ENCODE measurements at regions not wholly inside any gene's neighbourhood (a gene's known extent, or its start where the extent isn't known, plus 50 kb on each side); places are given as distances from the start of the nearest gene placed in this dataset.
"Not testable (repeated sequence)": the region's sequence is repeated elsewhere in the genome, so short reads cannot be mapped to it uniquely, and the experiment has no call there.

DNA sequence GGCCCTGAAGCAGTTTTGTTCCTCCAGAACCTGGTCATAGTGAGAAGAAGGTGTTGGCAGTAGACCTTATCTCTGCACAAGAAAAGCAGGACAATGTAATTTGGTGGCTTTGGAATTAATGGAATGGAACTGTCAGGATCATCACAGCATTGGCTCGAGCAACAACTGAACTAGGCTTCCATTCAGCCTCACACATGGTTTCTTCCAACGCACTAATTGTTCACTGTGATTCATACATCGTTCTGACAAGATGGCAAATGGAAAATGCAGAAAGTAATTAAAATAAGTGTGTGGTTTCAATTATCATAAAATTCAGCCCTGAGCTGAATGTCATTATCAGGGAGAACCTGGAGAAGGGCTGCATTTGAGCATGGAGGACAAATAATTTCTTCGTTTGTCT lies 80.6 kb downstream of the MFSD1 start:
- DNase-seq: no peak

DNA sequence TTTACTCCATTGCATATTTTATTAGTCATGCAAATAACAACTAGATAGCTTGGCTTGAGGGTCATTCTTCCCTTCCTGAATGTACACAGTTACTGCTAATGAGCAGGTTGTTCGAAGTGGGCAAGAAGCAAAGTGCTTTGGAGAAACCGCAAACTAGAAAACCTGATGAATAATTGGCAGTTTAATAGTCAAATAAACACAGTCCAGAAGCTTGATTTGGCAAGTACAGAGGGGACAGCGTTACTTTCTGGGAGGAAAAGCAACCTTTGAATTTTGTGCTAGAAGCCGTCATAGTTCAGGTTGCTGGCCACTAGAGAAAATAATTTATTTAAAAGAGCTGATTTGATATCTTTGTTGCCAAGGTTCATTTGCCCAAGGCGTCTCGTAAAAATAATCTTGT lies 94.9 kb downstream of the MFSD1 start:
- DNase-seq: no peak

DNA sequence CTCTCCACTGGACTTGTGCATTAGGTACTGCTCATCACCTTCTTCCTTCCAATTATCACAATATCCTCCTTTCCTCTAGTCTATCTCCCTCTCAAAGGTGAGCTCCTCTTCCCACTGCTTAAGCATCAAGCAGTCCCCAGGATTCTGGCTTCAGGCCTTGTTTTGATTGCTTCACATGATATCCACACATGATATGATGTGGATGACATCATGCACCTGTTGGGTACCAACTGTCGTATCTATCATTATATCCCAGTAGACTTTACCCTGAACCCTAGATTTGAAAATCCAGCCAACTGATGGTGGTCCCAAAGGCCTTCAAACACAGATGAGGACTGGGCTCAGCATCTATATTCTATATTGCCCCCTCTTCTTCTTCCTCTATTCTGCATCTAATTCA lies 104.9 kb downstream of the MFSD1 start:
- no peak for DNase-seq

DNA sequence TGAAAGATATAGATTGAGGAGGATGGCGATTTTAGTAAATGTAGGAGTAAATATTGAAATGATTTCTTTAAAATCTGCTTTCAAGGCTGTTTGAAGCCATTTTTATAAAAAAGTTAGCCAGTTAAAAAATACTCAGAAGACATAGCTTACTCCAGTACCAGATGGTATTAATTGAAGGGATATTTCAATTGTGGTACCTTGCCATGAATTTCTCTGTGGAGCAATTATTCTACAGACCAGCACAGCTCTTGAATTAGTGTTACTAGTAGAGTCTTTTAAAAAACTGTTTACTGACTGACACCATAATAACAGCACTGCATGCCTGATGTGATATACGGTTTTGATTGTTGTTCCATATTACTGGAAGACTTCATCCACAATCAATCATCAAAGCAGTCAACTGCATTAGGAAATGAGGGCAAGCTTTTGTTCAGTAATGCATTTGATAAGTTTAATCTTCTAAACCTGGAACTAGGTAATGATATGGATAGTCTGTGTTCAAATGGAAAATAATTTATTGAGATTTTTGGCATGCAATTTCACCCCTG lies 106.4 kb downstream of the MFSD1 start:
- no peak for DNase-seq

DNA sequence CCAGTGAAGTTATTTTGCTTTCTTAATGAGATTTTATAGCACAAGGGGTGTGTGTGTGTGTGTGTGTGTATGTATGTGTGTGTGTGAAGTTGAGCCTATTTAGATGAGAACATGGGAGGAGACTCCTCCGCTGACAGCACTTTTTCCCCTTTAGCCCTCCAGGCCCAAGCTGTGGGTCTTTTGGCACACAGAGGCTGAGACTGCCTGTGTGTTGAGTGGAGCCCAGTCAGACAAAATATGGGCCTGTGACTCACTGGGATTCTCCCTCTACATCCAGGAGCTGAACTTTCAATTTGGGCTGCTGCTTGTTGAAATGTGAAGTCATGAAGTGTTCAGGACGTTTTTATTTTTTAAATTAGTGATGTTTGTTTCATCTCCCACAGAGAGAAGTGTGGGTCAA lies 108.0 kb downstream of the MFSD1 start:
- DNase-seq: no peak

DNA sequence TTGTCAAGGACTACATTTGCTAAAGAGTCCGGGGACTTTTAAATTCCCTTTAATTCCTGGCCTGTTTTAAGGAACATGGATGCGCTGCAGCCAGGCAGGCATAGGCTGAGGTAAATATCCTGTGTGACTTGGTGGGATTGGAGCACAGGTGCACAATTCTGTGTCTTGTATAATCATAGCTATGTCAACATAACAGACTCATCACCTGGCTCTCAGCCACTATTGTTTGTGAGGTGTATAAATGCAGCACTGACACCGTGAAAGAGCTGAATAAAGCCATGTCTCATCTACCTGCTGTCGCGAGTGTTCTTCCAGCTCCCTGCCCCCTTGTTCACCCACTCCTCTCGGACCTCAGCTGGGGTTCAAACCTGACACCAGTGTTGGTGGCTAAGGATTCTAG lies 109.7 kb downstream of the MFSD1 start:
- no peak for DNase-seq

DNA sequence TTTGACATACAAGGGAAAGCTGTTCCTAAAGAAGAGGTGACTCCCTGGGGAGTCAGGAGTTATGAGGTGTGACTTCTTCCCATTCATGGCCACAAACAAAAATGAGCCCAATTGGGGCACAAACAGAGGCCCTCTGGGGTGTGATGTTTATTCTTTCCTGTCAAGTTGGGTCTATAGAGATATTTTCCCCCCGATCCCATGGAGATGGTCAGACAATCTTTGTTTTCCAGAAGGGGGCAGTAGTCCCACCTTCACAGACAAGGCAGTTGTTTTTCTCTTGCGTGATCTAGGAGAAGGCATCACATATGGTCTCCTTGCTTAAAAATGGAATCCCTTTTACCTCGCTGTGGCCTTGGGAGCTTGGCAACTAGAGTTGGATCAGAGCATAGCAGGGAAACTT lies 110.3 kb downstream of the MFSD1 start:
- no peak for DNase-seq

DNA sequence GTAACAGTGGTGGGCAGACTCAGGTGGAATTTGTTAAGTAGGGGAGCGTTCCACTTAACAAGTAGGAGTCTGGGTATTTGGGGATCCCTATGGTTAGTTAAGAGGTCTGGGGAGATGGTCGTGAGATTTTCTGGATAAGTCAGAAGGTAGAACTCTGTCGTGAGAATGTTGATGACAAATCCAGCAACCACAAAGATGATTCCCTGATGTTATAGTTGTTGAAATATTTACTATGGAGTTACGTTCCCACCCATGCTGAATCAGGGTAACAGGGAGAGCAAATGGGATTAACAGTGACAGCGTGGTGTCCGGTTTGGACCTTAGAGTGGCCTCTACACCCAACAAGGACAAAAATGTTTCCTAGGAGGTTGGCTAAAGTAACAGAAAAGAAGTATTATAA lies 110.8 kb downstream of the MFSD1 start:
- DNase-seq: no peak

DNA sequence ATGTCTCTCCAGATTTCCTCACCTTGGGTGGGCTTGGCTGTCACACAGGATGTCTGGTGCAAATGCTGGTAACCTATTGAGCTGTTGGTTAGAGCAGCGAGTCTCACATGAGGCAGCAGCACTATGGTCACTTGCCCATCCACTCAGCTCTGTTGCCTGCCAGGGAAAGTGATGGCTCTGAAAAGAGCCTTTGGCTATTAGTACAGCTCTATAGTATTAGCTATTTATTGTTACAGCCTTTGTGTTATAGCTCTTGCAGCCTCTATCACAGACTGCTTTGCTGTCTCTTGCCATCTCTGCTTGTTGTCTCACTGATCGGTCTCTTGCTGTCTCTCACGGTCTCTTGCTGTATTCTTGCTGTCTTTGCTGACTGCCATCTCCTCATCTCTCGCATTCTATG lies 114.3 kb downstream of the MFSD1 start:
- DNase-seq: no peak

DNA sequence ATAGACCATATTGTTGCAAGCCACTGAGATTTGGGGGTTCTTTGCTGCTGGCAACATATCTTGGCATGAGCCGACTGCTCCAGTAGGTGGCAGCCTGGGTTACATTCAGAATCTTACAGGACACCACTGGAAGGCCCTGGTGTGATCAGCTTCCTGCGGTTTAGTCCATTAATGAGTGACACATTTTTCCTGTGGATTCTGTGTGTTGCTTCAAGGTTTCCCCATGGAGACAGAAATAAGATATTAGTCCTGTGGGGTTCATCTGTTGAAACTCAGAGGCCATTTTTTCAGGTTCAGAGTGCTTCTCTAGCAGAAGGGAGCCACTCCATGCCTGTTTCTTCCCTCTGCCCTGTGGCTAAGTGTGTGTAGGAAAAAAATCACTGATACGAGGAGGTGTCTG lies 116.2 kb downstream of the MFSD1 start:
- DNase-seq: peak; percentile 24

DNA sequence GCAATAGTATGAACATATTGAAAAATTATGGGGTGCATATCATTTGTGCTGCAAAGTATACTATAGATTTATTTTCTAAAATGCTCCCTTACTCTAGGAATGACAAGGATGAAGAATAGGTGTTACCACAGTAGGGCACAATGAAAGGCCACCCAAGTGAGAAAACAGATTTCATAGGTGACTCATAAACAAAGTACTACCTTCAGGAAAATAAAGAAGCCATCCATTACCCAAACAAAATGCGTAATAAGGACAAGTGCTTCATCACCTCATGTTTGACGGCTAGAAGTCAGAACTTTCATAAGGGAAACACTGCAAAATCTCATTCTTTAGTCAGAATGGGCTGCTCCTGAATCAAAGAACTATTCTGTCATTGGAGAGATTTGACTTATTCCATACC lies 116.6 kb downstream of the MFSD1 start:
- no peak for DNase-seq

DNA sequence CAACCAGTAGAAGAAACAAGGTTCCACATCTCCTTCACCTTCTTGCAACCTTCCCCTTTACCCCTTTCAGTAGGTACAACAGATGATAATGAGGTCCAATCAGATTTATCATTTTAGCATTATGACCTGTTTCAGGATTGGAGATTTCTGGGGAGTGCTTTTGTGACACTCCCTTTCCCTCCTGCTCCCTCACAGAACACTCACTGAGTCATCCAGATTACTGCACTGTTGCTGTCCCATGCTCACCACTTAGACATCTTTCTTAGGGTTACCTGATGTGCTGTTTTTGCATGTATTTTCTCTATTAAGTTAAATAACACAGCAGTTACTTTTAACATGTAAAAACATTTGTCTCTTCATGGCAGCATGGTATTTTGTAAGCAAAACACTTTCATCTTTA lies 118.5 kb downstream of the MFSD1 start:
- DNase-seq: no peak

DNA sequence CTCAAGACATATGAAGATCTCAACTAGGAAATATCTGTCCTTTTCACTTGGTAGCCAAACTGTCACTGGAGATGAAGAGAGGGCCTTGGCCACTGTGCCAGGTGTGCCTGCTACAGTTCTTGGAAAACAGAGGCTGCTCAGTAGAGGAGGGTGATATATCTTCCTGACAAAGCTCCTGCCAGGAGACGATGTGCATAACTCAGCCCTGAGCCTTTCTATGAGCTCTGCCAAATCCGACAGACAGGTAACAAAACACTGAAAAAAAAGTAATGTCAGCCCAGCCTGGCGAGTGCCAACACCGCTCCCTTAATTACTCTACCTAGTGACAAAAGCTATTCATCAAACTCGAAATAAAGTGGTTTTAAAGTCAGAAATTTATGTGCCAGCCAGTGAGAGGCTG lies 123.2 kb downstream of the MFSD1 start:
- no peak for DNase-seq

DNA sequence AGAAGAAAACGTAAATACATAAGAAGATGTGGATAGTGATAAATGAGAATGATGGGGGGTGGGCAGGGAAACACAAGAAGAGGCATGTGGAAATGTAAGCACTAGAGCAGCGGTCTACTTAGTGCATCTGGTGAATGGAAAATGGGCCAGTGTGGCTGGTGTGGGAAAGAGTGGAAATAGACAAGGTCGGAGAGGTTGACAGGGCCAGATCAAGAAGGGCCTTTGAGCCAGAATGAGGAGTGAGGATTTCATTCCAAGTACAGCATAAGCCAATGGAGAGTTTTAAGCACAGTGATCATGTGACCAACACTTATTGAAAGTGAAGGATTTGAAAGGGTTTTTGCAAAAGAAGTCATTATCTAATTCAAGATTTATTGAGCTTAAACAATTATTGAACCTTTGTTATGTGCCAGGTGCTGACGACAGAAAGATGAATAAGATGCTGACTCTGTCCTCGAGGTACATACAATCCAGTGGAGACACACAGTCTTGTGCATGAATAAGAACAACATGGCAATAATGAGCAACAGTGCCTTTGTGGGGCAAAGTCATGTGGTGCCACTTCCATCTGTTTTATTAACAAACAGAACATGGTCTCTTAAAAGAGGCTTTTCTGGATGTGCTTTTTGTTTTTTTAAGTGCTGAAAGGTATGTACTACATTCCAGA lies 124.1 kb downstream of the MFSD1 start:
- no peak for DNase-seq

DNA sequence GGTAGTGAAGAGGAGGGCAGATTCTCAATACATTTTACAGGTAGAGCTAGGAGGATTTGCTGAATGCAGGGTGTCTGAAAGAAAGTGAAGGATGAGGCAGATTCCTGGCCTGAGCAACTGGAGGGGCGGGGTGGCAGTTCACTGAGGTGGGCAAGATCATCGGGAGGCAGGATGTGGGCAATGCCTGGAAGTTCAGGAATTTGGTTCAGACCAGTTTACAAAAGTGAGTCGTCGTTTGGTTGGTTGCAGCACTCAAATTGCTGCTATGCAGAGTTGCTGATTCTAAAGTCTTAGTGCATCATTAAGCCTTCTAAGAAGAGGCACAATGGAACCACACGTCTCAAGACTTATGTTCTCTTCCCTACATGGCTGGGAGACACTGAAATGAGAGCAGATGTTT lies 134.0 kb downstream of the MFSD1 start:
- DNase-seq: no peak

DNA sequence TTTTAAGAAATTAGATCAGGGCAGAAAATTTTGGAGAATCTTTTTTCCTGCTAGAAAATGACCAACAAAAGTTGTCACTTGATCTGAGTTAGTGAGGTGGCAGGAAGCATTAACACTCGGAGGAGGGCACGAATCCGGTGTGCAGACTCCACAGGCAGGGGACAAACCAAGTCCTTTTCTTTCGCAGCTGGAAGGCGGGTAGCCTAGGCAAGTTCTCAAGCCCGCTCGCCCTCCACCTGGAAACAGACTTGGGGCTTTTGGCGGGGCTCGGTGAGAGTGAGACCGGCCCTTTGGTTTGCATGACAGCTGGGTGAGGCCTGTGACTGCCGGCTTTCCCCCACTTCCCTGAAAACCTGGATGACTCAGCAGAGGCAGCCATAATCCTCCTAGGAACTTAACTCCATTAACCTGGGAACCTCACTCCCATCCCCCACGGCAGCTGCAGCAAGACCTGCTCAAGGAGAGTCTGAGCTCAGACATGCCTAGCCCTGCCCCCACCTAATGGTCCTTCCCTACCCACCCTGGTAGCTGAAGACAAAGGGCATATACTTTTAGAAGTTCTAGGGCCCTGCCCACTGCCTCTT lies 134.8 kb downstream of the MFSD1 start:
- peak; percentile 24 for DNase-seq

DNA sequence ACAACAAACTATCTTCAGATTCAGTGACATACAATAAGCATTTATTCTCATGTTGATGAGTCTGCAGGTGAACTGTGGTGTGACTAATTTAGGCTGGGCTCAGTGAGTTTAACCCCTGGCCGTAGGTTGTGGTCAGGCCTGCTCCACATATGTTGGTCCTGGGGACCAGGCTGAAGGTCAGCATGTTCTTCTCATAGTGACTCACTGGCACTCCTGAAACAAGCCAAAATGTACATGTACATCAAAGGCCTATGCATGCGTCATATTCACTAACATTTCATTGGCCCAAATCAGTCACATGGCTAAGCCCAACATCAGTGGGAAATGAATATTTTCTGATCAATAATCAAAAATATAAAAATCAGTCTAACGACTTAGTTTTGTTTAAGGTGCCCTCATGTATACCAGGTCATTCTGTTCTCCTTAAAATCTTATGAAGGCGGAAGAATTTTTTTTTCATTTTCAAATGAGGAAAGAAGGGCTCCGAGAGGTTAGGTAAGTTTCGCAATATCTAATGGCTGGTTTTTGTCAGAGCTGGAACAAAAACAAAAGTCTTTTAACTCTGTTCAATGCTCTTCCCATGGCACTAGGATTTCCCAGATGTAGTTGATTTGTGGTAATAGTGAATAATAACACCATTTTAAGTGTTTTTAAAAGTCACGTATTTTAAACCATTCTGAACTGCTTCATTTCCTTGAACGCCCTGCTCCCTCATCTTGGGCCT lies 148.5 kb downstream of the MFSD1 start:
- no peak for DNase-seq

DNA sequence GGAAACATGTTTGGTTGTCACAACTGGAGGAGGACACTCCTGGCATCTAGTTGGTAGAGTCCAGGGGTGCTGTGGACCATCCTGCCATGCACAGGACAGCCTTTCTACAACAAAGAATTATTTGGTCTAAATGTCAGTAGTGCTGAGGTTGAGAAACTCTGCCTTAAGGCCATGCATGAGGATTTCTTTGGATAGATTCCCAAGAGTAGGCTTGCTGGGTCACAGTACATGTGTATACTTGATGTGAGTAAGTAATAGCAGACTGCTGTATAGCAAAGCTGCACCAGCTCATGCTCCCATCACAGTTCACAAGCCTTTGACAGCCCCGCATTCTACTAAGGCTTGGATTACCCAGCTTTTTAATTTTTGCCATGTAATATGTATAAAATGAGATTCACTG lies 151.3 kb downstream of the MFSD1 start:
- no peak for DNase-seq

DNA sequence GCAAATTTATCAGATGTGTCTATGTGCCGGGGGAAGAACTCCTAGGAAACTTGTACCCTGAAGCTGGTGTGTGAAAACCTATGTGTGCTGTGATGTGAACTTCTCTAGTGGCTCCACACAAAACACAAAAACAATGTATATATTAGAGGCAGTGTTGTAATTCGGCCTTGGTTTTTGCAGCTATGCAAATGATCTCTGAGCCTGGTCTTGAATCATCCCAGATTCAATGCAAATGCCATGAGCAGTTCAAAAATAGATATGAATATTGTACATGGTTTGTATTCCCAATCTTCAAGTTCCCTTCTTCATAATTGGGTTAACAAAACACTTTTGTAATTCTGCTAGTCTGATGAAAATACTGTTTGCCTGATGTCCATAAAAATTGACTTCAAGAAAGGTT lies 152.6 kb downstream of the MFSD1 start:
- no peak for DNase-seq

DNA sequence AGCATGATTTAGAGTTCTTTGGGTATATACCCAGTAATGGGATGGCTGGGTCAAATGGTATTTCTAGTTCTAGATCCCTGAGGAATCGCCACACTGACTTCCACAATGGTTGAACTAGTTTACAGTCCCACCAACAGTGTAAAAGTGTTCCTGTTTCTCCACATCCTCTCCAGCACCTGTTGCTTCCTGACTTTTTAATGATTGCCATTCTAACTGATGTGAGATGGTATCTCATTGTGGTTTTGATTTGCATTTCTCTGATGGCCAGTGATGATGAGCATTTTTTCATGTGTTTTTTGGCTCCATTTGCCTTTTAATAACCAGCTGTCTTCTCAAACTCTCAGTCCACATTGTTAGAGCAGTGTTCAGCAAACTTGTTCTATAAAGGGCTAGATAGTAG lies 155.9 kb downstream of the MFSD1 start:
- not testable (repeated sequence) for DNase-seq

DNA sequence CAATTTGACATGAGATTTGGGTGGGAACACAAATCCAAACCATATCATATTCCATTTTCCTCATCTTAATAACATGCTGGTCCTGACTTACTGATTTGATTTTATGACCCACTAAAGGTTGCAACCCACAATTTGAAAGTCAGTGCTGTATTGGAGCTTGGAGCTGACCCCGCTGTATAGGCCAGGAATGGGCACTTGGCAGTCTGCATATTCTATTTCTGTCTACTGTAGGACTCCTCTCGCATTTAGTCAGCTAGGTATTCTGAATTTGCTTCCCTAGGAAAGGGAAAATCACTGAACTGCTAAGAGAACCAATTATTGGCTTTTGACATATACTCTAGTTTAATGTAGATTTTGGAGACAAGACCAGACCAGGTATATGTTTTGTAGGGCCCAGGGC lies 157.0 kb downstream of the MFSD1 start:
- DNase-seq: no peak

DNA sequence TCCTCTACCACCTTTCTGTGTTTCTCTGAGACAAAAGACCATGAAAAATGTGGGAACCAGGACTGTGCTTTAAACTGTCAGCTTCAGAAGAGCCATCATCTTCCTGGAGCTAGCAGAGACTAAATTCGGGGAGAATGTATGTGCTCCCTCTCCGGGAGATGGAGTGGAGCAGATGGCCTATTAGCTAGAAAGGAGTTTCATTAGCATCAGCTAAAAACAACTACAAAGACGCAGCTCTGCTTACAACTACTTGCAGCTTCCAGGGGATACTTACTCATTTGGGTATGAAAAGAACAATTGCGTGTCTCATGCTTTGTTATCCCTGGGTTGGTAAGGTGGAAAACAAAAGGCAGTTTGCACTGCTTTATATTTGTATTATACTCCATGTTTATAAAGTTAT lies 159.6 kb downstream of the MFSD1 start:
- DNase-seq: peak; percentile 5

DNA sequence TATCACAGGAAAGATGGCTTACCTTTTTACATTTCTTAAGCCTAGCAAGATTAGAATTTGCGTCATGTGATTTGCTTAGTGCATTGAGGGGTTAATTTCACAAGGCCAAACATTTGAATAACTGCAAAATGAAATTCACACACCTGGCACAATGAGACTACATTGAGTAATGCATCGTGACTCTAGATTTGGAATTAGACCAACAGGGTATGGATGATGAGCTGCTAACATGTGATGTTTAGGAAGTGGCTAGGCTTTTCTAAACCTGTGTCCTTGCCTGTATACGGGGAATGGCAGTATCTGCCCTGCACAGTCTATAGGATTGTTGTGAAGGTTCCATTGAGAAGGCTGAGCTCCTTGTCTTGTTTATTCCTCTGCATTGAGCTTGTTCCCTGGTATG lies 160.1 kb downstream of the MFSD1 start:
- DNase-seq: no peak

DNA sequence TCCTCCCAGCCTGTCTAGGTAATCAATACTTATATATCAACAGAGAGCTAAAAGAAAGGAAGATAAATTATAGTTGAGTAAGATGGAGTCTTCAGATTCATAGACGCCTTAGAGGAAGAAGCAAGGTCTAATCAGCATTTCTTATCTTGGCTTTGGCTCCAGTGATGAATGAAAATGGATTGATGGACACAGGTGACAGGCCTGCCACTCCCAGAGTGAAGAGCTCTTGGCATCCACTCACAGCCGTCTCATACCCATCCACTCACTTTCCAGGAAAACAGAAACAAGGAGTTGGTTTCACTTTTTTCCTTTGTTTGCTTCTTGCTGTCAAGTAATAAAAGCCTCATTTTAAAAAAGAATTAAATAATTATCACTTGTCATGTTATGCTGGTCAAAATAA lies 168.2 kb downstream of the MFSD1 start:
- no peak for DNase-seq
